ENCODE measurements at regions not wholly inside any gene's neighbourhood (a gene's known extent, or its start where the extent isn't known, plus 50 kb on each side); places are given as distances from the start of the nearest gene placed in this dataset.

DNA sequence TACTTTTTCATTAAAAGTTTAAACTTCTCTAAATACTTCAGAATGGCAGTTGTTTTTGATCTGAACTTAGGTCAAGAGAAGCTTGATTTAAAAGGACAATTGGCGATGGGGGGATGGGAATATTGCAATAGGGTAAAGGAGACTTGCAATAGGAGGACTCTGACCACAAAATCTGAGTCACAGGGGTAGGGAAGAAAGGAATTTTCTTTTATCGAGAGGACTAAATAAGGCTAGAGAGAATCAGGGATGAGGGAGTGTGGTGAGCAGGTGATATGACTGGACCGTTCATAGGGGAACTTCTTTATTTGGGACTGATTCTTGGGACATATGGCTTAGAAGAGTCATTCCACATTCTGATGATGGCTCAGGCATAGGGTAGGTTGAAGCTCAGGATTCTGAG, 1260.2 kb downstream of the ADGRL3 start:
- no peak overlapping the region for H3K4me3 ChIP-seq (ENCODE audit: low read depth, low read length)
- TF ChIP-seq, protein P1, sequence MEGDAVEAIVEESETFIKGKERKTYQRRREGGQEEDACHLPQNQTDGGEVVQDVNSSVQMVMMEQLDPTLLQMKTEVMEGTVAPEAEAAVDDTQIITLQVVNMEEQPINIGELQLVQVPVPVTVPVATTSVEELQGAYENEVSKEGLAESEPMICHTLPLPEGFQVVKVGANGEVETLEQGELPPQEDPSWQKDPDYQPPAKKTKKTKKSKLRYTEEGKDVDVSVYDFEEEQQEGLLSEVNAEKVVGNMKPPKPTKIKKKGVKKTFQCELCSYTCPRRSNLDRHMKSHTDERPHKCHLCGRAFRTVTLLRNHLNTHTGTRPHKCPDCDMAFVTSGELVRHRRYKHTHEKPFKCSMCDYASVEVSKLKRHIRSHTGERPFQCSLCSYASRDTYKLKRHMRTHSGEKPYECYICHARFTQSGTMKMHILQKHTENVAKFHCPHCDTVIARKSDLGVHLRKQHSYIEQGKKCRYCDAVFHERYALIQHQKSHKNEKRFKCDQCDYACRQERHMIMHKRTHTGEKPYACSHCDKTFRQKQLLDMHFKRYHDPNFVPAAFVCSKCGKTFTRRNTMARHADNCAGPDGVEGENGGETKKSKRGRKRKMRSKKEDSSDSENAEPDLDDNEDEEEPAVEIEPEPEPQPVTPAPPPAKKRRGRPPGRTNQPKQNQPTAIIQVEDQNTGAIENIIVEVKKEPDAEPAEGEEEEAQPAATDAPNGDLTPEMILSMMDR (IDR thresholded peaks at IDR 0.05; ENCODE audit: low read depth, low read length), result no peak

DNA sequence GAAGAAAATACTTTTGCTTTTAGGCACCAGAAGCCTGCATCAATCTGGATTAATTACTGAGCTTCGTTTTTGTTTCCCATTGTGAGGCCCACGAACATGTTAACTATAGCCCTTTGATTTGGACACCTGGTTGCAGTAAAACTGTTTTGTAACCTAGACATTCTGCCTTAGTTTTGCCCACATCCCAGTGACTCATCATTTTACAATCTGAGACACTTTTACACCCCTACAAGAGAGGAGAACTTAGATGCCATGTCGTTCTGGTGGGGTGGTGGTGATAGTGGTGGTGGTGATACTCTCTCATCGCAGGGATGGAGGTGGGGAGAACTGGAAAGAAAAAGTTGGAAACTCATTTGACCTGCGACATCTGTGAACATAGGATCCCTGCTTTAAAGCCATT, 1257.2 kb downstream of the ADGRL3 start:
- TF ChIP-seq, protein P1 (IDR thresholded peaks at IDR 0.05; ENCODE audit: low read depth, low read length), result no peak
- H3K4me3 ChIP-seq (ENCODE audit: low read depth, low read length), result no peak overlapping the region

DNA sequence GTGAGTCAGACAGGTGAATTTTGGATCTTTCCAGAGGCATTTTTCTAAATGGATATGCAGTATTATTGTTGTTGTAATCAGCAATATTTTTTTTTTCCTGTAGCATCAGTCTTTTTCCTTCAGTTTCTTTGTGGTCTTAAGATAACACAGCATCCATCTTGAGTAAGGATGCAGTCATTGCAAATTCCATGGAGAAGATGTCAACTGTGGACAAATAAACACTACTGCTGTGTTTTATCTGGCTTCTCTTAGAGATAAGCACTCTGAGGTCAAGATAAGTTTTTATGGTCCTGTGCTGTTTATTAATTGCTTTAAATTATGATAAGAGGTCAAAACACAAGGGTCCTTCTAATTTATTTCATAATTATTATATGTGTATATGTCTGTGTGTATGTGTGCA, 1255.7 kb downstream of the ADGRL3 start:
- TF ChIP-seq, protein P1 (IDR thresholded peaks at IDR 0.05; ENCODE audit: low read depth, low read length), result no peak
- no peak overlapping the region for H3K4me3 ChIP-seq (ENCODE audit: low read depth, low read length)

DNA sequence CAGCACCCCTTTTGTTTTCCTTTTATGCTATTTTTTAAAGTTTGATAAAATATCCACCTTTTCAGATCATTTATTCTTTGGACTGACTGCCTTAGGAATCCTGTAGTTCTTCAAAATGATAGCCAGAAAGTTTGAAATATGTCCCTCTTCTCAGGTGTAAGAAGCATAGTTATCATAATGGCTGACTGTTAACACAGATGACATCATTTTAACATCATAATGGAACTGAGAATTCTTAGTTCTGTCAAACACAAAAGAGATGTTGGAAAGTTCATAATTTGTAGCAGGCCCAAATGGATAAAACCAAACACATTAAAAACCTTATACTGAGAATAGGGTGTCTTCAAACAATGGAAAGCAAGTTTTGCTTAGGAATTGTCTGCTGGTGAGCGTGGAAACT, 1254.4 kb downstream of the ADGRL3 start:
- H3K4me3 ChIP-seq (ENCODE audit: low read depth, low read length), result no peak overlapping the region
- TF ChIP-seq, protein P1 (IDR thresholded peaks at IDR 0.05; ENCODE audit: low read depth, low read length), result no peak

DNA sequence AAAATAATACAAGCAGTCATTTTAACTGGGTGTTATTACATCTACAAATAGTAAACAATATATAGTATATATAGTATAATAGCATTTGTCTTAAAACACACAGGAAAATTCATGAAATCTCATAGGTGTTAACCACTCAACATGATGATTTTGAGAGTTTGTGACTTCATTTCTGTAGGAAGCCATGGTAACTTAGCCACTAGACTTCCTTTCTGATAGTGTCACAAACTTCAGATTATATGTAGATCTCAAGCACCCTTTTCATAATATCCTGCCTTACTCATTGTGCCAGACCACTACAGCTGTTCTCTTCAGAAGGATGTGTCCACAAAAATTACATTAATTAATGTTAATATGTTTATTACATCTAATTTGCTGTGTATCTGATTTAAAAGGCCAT, 1250.6 kb downstream of the ADGRL3 start:
- TF ChIP-seq, protein P1 (IDR thresholded peaks at IDR 0.05; ENCODE audit: low read depth, low read length), result no peak
- H3K4me3 ChIP-seq (ENCODE audit: low read depth, low read length), result no peak overlapping the region

DNA sequence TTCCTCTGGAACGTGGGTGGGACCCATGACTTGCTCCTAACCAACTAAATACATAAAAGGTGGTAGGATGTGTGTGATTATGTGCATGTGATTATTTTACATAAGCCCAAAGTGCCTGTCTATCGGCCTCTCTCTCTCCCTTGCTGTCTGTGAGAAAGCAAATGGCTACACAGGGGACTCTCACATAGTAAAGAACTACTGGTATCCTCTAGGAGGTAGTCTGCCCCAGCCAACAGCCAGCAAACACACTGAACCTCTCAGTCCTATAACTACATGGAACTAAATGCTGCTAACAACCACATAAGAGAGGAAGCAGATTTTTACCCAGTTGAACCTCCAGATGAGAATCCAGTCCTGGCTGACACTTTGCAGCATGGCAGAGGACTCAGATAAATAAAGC, 1249.4 kb downstream of the ADGRL3 start:
- no peak overlapping the region for H3K4me3 ChIP-seq (ENCODE audit: low read depth, low read length)
- TF ChIP-seq, protein P1 (IDR thresholded peaks at IDR 0.05; ENCODE audit: low read depth, low read length), result no peak

DNA sequence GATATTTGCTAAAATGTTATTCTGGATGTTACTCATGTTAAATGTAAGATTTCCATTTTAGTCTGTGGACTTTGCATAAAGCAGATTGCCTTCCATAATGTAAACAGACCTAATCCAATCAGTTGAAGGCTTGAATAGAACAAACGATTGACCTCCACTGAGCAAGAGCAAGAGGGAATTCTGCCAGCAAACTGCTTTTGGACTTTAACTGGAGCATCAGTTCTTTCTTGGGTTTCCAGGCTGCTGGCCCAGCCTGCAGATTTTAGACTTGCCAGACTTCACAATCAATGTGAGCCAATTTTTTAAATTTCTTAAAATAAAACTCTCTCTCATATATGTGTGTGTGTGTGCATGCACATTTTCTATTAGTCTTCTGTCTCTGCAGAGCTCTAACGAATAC, 1248.8 kb downstream of the ADGRL3 start:
- H3K4me3 ChIP-seq (ENCODE audit: low read depth, low read length), result no peak overlapping the region
- TF ChIP-seq, protein P1 (IDR thresholded peaks at IDR 0.05; ENCODE audit: low read depth, low read length), result no peak

All from WI38 (cell line).